AG04449 (cell line): ENCODE measurements at regions not wholly inside any gene's neighbourhood (a gene's known extent, or its start where the extent isn't known, plus 50 kb on each side); places are given as distances from the start of the nearest gene placed in this dataset.

ENCODE experiments used
- CTCF ChIA-PET: fragments of 350-600 bp; formaldehyde crosslinking; extraction: SDS; loops from one replicate; lab custom pipeline; 2021; ENCODE audit warnings: antibody characterized with exemption; lab: Yijun Ruan, JAX
- POLR2A ChIA-PET: fragments of 400-600, 350-600 bp; formaldehyde crosslinking; extraction: SDS; loops from one replicate; lab custom pipeline; 2020; ENCODE audit warnings: antibody characterized with exemption, inconsistent platforms; lab: Yijun Ruan, JAX
- DNase-seq: peaks from one replicate; pipeline ENCODE4 v3.0.0-alpha.2; 2010; ENCODE audit warnings: low read depth, low spot score
- H3K4me3 ChIP-seq: 2 replicates; pipeline ENCODE4 v1.5.1; 2011; ENCODE audit warnings: low read depth, mild to moderate bottlenecking, control low read depth, low read length
- TF ChIP-seq, protein P1 (sequence below): IDR thresholded peaks from one replicate; pipeline ENCODE4 v1.5.1; 2011; ENCODE audit warnings: mild to moderate bottlenecking, moderate library complexity, low read length, control low read depth, inconsistent platforms; ENCODE audit not compliant: insufficient read depth; ENCODE audit errors: missing control alignments

- DNase-seq = no peak
- ChIA-PET CTCF (no interaction called here), POLR2A (no interaction called here)
- H3K4me3 ChIP-seq = no peak overlapping the region
- TF ChIP-seq, protein P1, sequence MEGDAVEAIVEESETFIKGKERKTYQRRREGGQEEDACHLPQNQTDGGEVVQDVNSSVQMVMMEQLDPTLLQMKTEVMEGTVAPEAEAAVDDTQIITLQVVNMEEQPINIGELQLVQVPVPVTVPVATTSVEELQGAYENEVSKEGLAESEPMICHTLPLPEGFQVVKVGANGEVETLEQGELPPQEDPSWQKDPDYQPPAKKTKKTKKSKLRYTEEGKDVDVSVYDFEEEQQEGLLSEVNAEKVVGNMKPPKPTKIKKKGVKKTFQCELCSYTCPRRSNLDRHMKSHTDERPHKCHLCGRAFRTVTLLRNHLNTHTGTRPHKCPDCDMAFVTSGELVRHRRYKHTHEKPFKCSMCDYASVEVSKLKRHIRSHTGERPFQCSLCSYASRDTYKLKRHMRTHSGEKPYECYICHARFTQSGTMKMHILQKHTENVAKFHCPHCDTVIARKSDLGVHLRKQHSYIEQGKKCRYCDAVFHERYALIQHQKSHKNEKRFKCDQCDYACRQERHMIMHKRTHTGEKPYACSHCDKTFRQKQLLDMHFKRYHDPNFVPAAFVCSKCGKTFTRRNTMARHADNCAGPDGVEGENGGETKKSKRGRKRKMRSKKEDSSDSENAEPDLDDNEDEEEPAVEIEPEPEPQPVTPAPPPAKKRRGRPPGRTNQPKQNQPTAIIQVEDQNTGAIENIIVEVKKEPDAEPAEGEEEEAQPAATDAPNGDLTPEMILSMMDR = no peak
Measured at GRCh38 chr2:84083984-84084383, 375.1 kb downstream of the SUCLG1 start.

- H3K4me3 ChIP-seq = no peak overlapping the region
- TF ChIP-seq, protein P1 = no peak
- POLR2A ChIA-PET = no interaction called here
- no peak for DNase-seq
- CTCF ChIA-PET = no interaction called here
Measured at GRCh38 chr2:84078471-84078870, 380.6 kb downstream of the SUCLG1 start.

DNA sequence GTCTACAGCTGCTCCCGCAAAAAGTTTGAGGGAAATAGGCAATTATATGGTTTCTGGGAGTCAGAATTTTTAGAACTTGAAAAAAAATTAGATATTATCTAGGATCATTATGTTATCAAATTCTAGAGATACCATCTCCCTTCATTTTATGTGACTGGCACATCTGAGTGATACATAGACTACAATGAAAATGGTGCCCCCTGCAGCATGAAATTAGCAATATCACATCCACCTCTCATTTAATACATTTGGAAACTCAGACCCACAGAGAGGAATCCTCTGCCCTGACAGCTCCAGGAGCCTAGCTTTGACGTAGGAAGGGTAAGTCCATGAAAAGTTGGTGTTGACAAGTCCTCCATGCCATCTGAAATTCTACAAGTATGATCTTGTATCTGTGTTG is 381.6 kb downstream of the SUCLG1 start:
- CTCF ChIA-PET = no interaction called here
- no peak for DNase-seq
- TF ChIP-seq, protein P1 = peak; percentile 23
- no peak overlapping the region for H3K4me3 ChIP-seq
- POLR2A ChIA-PET = no interaction called here

- TF ChIP-seq, protein P1 = no peak
- ChIA-PET POLR2A (no interaction called here), CTCF (no interaction called here)
- DNase-seq = no peak
- no peak overlapping the region for H3K4me3 ChIP-seq
Measured at GRCh38 chr2:84071050-84071449, 388.0 kb downstream of the SUCLG1 start.

- TF ChIP-seq, protein P1 = no peak
- ChIA-PET CTCF (no interaction called here), POLR2A (no interaction called here)
- no peak overlapping the region for H3K4me3 ChIP-seq
- no peak for DNase-seq
Measured at GRCh38 chr2:84065857-84066256, 393.2 kb downstream of the SUCLG1 start.

- POLR2A ChIA-PET = no interaction called here
- TF ChIP-seq, protein P1 = no peak
- CTCF ChIA-PET = no interaction called here
- no peak overlapping the region for H3K4me3 ChIP-seq
- DNase-seq = no peak
Measured at GRCh38 chr2:84057917-84058560, 401.0 kb downstream of the SUCLG1 start.
